ENCODE measurements at regions not wholly inside any gene's neighbourhood (a gene's known extent, or its start where the extent isn't known, plus 50 kb on each side); places are given as distances from the start of the nearest gene placed in this dataset.

DNA sequence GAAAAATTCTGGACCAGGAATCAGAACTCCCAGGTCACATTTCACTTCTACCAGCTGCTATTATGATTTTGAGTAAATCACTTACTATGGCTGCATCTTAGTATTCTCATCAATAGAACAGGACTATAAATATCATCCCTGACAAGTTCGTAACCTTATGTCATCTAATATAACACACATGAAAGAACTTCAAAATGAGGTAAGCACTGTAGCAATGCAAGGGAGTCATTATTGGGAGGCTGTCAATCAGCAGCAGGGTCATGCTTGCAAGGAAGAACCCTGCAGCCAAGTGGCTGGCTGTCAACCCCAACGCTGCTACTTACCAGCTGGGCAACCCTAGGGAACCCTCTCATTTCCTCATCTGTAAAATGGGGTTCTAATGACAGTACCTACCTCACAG, 123.3 kb upstream of the B3GAT2 start (continued):
- TF ChIP-seq JUN (IDR thresholded peaks at IDR 0.05; ENCODE audit: low read depth, low read length) (no peak), TBP (IDR thresholded peaks at IDR 0.05; ENCODE audit: low read depth, low read length) (no peak), RBBP5 (IDR thresholded peaks at IDR 0.05; ENCODE audit: borderline replicate concordance, low read depth, low read length) (no peak), BACH1 (IDR thresholded peaks at IDR 0.05; ENCODE audit: low read length) (no peak)
